ENCODE measurements at regions not wholly inside any gene's neighbourhood (a gene's known extent, or its start where the extent isn't known, plus 50 kb on each side); places are given as distances from the start of the nearest gene placed in this dataset.
"Not testable (repeated sequence)": the region's sequence is repeated elsewhere in the genome, so short reads cannot be mapped to it uniquely, and the experiment has no call there.

GRCh38 chr3:101913168-101913567 lies 63.9 kb downstream of the NFKBIZ start:
- DNase-seq (ENCODE audit: low read depth in 2 of 2), result no peak

GRCh38 chr3:101917761-101918160 lies 68.4 kb downstream of the NFKBIZ start:
- not testable (repeated sequence) for DNase-seq (ENCODE audit: low read depth in 2 of 2)

- not testable (repeated sequence) for DNase-seq (ENCODE audit: low read depth in 2 of 2)
Measured at GRCh38 chr3:101922151-101922725, 72.9 kb downstream of the NFKBIZ start.

- not testable (repeated sequence) for DNase-seq (ENCODE audit: low read depth in 2 of 2)
Measured at GRCh38 chr3:101924621-101925020, 75.3 kb downstream of the NFKBIZ start.

GRCh38 chr3:101925124-101925523 lies 75.8 kb downstream of the NFKBIZ start:
- not testable (repeated sequence) for DNase-seq (ENCODE audit: low read depth in 2 of 2)

- DNase-seq (ENCODE audit: low read depth in 2 of 2), result no peak
Measured at GRCh38 chr3:101925564-101925963, 76.2 kb downstream of the NFKBIZ start.

GRCh38 chr3:101926594-101927105 lies 77.3 kb downstream of the NFKBIZ start:
- DNase-seq (ENCODE audit: low read depth in 2 of 2), result no peak

- DNase-seq (ENCODE audit: low read depth in 2 of 2), result no peak
Measured at GRCh38 chr3:101928890-101929289, 79.6 kb downstream of the NFKBIZ start.

GRCh38 chr3:101931081-101931480 lies 81.8 kb downstream of the NFKBIZ start:
- DNase-seq (ENCODE audit: low read depth in 2 of 2), result no peak

- DNase-seq (ENCODE audit: low read depth in 2 of 2), result no peak
Measured at GRCh38 chr3:101932326-101933068, 83.2 kb downstream of the NFKBIZ start.

- DNase-seq (ENCODE audit: low read depth in 2 of 2), result no peak
Measured at GRCh38 chr3:101936419-101937356, 87.4 kb downstream of the NFKBIZ start.

- DNase-seq (ENCODE audit: low read depth in 2 of 2), result no peak
Measured at GRCh38 chr3:101938262-101938847, 89.0 kb downstream of the NFKBIZ start.

- no peak for DNase-seq (ENCODE audit: low read depth in 2 of 2)
Measured at GRCh38 chr3:101939361-101940049, 90.2 kb downstream of the NFKBIZ start.

GRCh38 chr3:101940521-101941317 lies 91.4 kb downstream of the NFKBIZ start:
- no peak for DNase-seq (ENCODE audit: low read depth in 2 of 2)

GRCh38 chr3:101941318-101942040 lies 92.2 kb downstream of the NFKBIZ start:
- no peak for DNase-seq (ENCODE audit: low read depth in 2 of 2)

- no peak for DNase-seq (ENCODE audit: low read depth in 2 of 2)
Measured at GRCh38 chr3:101942356-101942755, 93.0 kb downstream of the NFKBIZ start.

- no peak for DNase-seq (ENCODE audit: low read depth in 2 of 2)
Measured at GRCh38 chr3:101943029-101943428, 93.7 kb downstream of the NFKBIZ start.

- no peak for DNase-seq (ENCODE audit: low read depth in 2 of 2)
Measured at GRCh38 chr3:101944308-101944707, 95.0 kb downstream of the NFKBIZ start.

GRCh38 chr3:101945980-101946379 lies 96.7 kb downstream of the NFKBIZ start:
- DNase-seq (ENCODE audit: low read depth in 2 of 2), result no peak

- no peak for DNase-seq (ENCODE audit: low read depth in 2 of 2)
Measured at GRCh38 chr3:101946906-101947305, 97.6 kb downstream of the NFKBIZ start.

All from stimulated activated CD4-positive, alpha-beta T cell treated with anti-CD3 and anti-CD28 coated beads, Interleukin-15, amount 100 ng/mL, for 48 hours (primary cell).